A673 (cell line): ENCODE measurements at regions not wholly inside any gene's neighbourhood (a gene's known extent, or its start where the extent isn't known, plus 50 kb on each side); places are given as distances from the start of the nearest gene placed in this dataset.
A peak's percentile ranks its signal among the peaks of the same experiment; 100 is the strongest.

Experiments
- BruUV-seq: library from RNA; stranded (reverse); fragments of 400-500 nt; replicated peaks from 2 replicates; lab custom pipeline; 2021; lab: Mats Ljungman, UMichigan
- CTCF ChIA-PET: fragments of 300-600 bp; sonication (Branson Sonifier 250); formaldehyde crosslinking; loops from one replicate; lab custom pipeline; 2022; ENCODE audit warnings: antibody characterized with exemption; lab: Charles Lee
- POLR2A ChIA-PET: fragments of 300-600 bp; sonication (Branson Sonifier 250); formaldehyde crosslinking; loops from one replicate; lab custom pipeline; 2022; ENCODE audit warnings: antibody characterized with exemption; ENCODE audit not compliant: low non-redundant PET; lab: Charles Lee
- DNase-seq: peaks from one replicate; pipeline ENCODE4 v3.0.0-alpha.2; 2015; ENCODE audit warnings: low spot score
- H3K27ac ChIP-seq: fragments of 200-600 bp; sonication (generic); 2 replicates; pipeline ENCODE4 v1.5.1; 2016; ENCODE audit warnings: mixed run types, low read depth, mild to moderate bottlenecking, mixed read lengths, antibody characterized with exemption, low read length; ENCODE audit not compliant: poor library complexity, severe bottlenecking
- H3K27me3 ChIP-seq: fragments of 200-600 bp; sonication (generic); replicated peaks from 2 replicates; pipeline ENCODE4 v1.6.1; 2017; ENCODE audit warnings: mixed run types, low read depth, mild to moderate bottlenecking, mixed read lengths, antibody characterized with exemption, low read length; ENCODE audit not compliant: insufficient read depth, poor library complexity
- H3K36me3 ChIP-seq: fragments of 200-600 bp; sonication (generic); 2 replicates; pipeline ENCODE4 v1.6.1; 2016; ENCODE audit warnings: mixed run types, mild to moderate bottlenecking, mixed read lengths, antibody characterized with exemption, low read length; ENCODE audit not compliant: insufficient read depth, poor library complexity, severe bottlenecking
- H3K4me1 ChIP-seq: fragments of 200-600 bp; sonication (generic); 2 replicates; pipeline ENCODE4 v1.6.1; 2017; ENCODE audit warnings: mixed run types, mild to moderate bottlenecking, mixed read lengths, antibody characterized with exemption, low read length; ENCODE audit not compliant: insufficient read depth, poor library complexity, severe bottlenecking
- H3K4me3 ChIP-seq: fragments of 200-600 bp; sonication (generic); 2 replicates; pipeline ENCODE4 v1.5.1; 2016; ENCODE audit warnings: low read depth, mixed run types, mild to moderate bottlenecking, mixed read lengths, low read length; ENCODE audit not compliant: poor library complexity, severe bottlenecking
- H3K9me3 ChIP-seq: fragments of 200-600 bp; sonication (generic); 2 replicates; pipeline ENCODE4 v1.6.1; 2016; ENCODE audit warnings: mixed run types, low read depth, mild to moderate bottlenecking, mixed read lengths, antibody characterized with exemption, low read length; ENCODE audit not compliant: poor library complexity, severe bottlenecking
- EZH2 ChIP-seq: fragments of 200-600 bp; sonication (generic); IDR thresholded peaks from 2 replicates; pipeline ENCODE4 v1.6.1; 2017; ENCODE audit warnings: borderline replicate concordance, low read depth, mild to moderate bottlenecking, mixed read lengths, antibody characterized with exemption, low read length; ENCODE audit not compliant: poor library complexity, severe bottlenecking
- intact Hi-C: fragments of 100-400 bp; cut with micrococcal nuclease; formaldehyde crosslinking; loops from one replicate; pipeline ENCODE4 v1.10.0; 2022; ENCODE audit not compliant: unreplicated experiment
- TF ChIP-seq, protein P1 (sequence below): fragments of 300-800, 200-600 bp; sonication (generic); conservative IDR thresholded peaks from 2 replicates; pipeline ENCODE4 v1.5.1; 2017; ENCODE audit warnings: low read depth, mild to moderate bottlenecking, antibody characterized with exemption, low read length, moderate library complexity, mixed read lengths

GRCh38 chr13:73702419-73703071 is 431.7 kb downstream of the KLF12 start:
- H3K4me1 ChIP-seq: peaks cover 3% of the 10 kb centered on the region
- no peaks in the 10 kb centered on the region for H3K9me3 ChIP-seq
- intact Hi-C loops: loop anchor here (10.0 kb wide), 3 partner anchors 288 to 1058 kb away; no protein-coding TSS in a partner anchor
- H3K27me3 ChIP-seq: no peaks in the 10 kb centered on the region
- BruUV-seq: no TSS peak
- H3K36me3 ChIP-seq: no peaks in the 10 kb centered on the region
- POLR2A ChIA-PET: no interaction called here
- DNase-seq: no peak
- no peak overlapping the region for H3K4me3 ChIP-seq
- H3K27ac ChIP-seq: peak overlapping the region; percentile 3
- CTCF ChIA-PET: no interaction called here
- TF ChIP-seq, protein P1, sequence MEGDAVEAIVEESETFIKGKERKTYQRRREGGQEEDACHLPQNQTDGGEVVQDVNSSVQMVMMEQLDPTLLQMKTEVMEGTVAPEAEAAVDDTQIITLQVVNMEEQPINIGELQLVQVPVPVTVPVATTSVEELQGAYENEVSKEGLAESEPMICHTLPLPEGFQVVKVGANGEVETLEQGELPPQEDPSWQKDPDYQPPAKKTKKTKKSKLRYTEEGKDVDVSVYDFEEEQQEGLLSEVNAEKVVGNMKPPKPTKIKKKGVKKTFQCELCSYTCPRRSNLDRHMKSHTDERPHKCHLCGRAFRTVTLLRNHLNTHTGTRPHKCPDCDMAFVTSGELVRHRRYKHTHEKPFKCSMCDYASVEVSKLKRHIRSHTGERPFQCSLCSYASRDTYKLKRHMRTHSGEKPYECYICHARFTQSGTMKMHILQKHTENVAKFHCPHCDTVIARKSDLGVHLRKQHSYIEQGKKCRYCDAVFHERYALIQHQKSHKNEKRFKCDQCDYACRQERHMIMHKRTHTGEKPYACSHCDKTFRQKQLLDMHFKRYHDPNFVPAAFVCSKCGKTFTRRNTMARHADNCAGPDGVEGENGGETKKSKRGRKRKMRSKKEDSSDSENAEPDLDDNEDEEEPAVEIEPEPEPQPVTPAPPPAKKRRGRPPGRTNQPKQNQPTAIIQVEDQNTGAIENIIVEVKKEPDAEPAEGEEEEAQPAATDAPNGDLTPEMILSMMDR: no peak
- TF ChIP-seq EZH2: no peak

DNA sequence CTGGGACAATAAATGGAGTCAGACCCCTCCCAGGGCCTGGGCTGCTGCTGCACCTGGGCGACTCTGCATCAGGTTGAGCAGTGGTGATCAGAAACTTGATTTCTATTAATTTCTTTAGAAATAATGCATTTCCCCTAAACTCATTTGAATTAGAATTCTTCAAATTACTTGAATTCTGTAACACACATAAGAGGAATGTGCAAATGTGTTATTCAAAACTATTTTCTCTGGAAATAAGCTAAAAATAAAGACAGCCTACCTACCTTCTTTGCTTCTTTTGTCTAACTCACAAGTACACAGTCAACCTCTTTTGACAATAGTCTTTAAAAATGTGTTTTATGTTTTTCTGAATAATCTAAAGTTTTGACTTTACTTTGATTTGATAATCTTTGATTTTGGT is 433.0 kb downstream of the KLF12 start:
- ChIA-PET POLR2A (no interaction called here), CTCF (no interaction called here)
- Histone ChIP-seq H3K27me3 (no peaks in the 10 kb centered on the region), H3K4me1 (no peaks in the 10 kb centered on the region), H3K4me3 (no peak overlapping the region), H3K27ac (no peak overlapping the region), H3K36me3 (no peaks in the 10 kb centered on the region), H3K9me3 (no peaks in the 10 kb centered on the region)
- intact Hi-C loops: loop anchor here (10.0 kb wide), 3 partner anchors 286 to 1056 kb away; no protein-coding TSS in a partner anchor
- BruUV-seq: no TSS peak
- TF ChIP-seq EZH2: no peak
- TF ChIP-seq, protein P1: no peak
- no peak for DNase-seq

DNA sequence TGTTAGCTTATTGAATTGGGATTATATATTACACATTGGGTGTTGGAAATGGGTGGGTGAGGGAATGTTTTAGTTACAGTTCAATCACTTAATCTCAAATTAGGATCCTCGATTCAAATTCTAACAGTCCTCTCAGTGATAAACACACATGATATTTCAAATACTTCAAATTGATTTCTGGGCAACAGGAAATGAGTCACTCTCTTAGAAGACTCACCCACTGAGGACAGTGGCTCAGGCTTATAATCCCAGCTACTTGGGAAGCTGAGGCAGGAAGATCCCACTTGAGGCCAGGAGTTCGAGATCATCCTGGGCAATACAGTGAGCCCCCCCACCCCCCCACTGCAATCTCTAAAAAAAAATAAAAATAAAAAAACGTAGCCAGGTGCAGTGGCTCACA is 435.3 kb downstream of the KLF12 start:
- no TSS peak for BruUV-seq
- CTCF ChIA-PET: interaction anchor here (0.6 kb wide), 1 partner anchor 425 kb away, joined by 4 read pairs; no protein-coding TSS in a partner anchor
- Histone ChIP-seq H3K4me3 (no peak overlapping the region), H3K9me3 (no peaks in the 10 kb centered on the region), H3K4me1 (no peaks in the 10 kb centered on the region), H3K27ac (no peak overlapping the region), H3K36me3 (no peaks in the 10 kb centered on the region), H3K27me3 (no peaks in the 10 kb centered on the region)
- TF ChIP-seq EZH2: no peak
- TF ChIP-seq, protein P1: no peak
- POLR2A ChIA-PET: no interaction called here
- DNase-seq: peak; percentile 57
- intact Hi-C loops: no loop called here
